Right ventricle myocardium superior (tissue), 1 donor: ENCODE measurements at regions not wholly inside any gene's neighbourhood (a gene's known extent, or its start where the extent isn't known, plus 50 kb on each side); places are given as distances from the start of the nearest gene placed in this dataset.

Experiments
- ATAC-seq: fragments of 200-7000 bp; cut with Tn5 transposase; one replicate; pipeline ENCODE4 v1.9.1; 2020; ENCODE audit warnings: mild to moderate bottlenecking; ENCODE audit not compliant: poor library complexity
- DNase-seq: peaks from one replicate; pipeline ENCODE4 v3.0.0-alpha.2; 2020
- intact Hi-C: fragments of 100-400 bp; cut with DNase I; formaldehyde crosslinking; loops from one replicate; pipeline ENCODE4 v1.11.2; 2022
- donor health status: DM: no; HTN: yes; CAD: no; lungs with severe emphysema.

DNA sequence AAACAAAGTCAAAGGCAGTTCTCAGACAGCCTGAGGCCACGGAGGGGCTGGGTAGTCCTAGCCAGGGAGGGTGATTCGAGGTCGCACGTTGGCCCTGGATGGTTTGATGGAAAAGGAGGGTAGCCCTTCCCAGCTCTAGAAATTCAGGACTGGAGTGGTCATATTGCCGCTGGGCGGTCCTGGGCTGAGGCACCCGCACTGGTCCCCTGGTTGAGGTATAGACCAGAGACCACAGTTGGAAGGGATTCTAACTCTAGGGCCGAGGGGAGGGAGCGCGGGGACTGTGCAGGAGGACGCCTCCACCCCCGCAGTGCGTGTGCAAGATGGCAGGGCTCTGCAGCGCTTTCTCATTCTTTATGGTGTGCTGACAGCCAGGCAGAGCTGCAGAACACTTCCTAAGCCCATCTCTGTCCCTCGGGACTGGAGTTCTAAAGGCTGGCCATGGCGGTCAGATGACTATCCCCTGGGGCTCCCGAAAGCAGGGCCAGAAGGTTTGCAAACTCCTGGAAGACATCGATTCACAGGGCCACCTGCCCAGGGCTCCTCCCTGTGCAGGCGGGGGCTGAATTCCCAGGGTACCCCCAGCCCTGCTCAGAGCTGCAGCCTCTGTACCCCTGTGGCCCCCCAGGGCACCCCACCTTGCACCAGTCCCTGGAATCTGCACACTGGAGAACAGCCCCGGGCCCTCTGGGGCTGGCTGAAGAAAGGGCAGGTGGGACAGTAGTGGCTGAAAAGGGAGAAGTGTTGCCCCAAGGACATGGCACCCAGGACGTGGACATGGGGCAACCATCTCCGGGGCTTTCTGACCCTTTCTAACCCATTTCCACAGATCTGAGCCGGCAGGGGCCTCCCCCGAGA is 51.0 kb upstream of the ELN start:
- no peak for ATAC-seq
- intact Hi-C loops: no loop called here
- DNase-seq: peak; percentile 33

- intact Hi-C loops: no loop called here
- no peak for ATAC-seq
- DNase-seq: peak; percentile 38
Observed at GRCh38 chr7:73977619-73978618, 50.1 kb upstream of the ELN start.
